ENCODE measurements at regions not wholly inside any gene's neighbourhood (a gene's known extent, or its start where the extent isn't known, plus 50 kb on each side); places are given as distances from the start of the nearest gene placed in this dataset.

DNA sequence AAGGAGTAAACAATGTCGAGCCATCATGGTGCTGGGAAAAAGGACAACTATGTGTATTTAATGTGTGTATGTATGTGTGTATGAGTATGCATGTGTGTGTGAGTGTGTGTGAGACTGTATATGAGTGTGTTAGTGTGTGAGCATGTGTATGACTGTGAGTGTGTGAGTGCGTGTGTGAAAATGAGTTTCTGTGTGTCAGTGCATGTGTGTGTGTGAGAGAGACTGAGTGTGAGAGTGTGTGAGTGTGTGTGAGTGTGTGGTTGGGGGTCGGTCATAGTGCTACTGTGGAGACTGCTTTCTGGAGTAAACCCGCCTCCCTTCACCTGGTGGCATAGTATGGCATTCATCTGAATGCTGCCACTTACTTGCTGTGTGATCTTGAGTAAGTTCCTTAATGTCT lies 567.4 kb downstream of the FGF9 start:
- no peak for DNase-seq (ENCODE audit: low spot score)
- no peak for TF ChIP-seq CTCF (IDR thresholded peaks at IDR 0.05; ENCODE audit: extremely low read depth, insufficient read depth, missing control alignments)
- in situ Hi-C loops (cut with MboI; ENCODE audit: low pct_unique_long_range_greater_than_20kb, low sequenced_read_pairs, unreplicated experiment) = no loop called here

GRCh38 chr13:22240716-22241115 lies 569.8 kb downstream of the FGF9 start:
- no peak for TF ChIP-seq CTCF (IDR thresholded peaks at IDR 0.05; ENCODE audit: extremely low read depth, insufficient read depth, missing control alignments)
- in situ Hi-C loops (cut with MboI; ENCODE audit: low pct_unique_long_range_greater_than_20kb, low sequenced_read_pairs, unreplicated experiment) = no loop called here
- no peak for DNase-seq (ENCODE audit: low spot score)

DNA sequence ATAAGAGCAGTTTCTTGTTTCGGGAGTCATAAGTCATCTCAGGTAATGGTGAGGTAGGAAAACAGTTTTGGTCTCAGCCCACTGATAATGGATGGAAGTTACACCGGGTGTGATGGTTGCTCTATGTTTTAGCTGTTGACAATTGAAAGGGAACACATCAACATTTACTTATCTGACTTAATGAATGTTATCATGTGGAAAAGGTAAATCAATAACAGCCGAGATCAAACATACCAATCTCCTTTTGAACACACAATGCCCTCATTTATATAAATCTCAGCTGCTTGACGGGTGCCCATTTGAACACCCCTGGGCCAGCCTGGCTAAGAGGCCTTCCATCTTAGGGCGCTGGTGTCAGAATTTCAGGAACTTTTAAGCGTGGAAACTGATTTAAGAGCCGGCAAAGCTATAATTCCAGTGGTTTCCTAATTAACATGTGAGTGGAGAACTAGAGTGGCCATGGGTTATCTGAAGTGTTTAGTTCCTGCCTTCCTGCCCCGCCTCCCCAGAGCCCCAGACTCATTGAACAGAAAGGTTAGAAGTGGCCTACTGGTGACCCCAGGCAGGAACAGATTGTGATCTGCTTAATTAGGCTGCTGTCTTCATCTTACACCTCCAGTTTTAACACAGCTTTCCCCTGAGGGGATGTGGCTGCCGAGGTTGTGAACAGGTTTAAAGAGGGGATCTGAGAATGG lies 572.7 kb downstream of the FGF9 start:
- in situ Hi-C loops (cut with MboI; ENCODE audit: low pct_unique_long_range_greater_than_20kb, low sequenced_read_pairs, unreplicated experiment) = no loop called here
- no peak for DNase-seq (ENCODE audit: low spot score)
- no peak for TF ChIP-seq CTCF (IDR thresholded peaks at IDR 0.05; ENCODE audit: extremely low read depth, insufficient read depth, missing control alignments)

GRCh38 chr13:22252281-22252830 lies 581.5 kb downstream of the FGF9 start:
- no peak for TF ChIP-seq CTCF (IDR thresholded peaks at IDR 0.05; ENCODE audit: extremely low read depth, insufficient read depth, missing control alignments)
- DNase-seq (ENCODE audit: low spot score) = no peak
- in situ Hi-C loops (cut with MboI; ENCODE audit: low pct_unique_long_range_greater_than_20kb, low sequenced_read_pairs, unreplicated experiment) = no loop called here

- in situ Hi-C loops (cut with MboI; ENCODE audit: low pct_unique_long_range_greater_than_20kb, low sequenced_read_pairs, unreplicated experiment) = no loop called here
- no peak for TF ChIP-seq CTCF (IDR thresholded peaks at IDR 0.05; ENCODE audit: extremely low read depth, insufficient read depth, missing control alignments)
- DNase-seq (ENCODE audit: low spot score) = no peak
Observed at GRCh38 chr13:22253107-22253506, 582.2 kb downstream of the FGF9 start.

- TF ChIP-seq CTCF (IDR thresholded peaks at IDR 0.05; ENCODE audit: extremely low read depth, insufficient read depth, missing control alignments) = peak; percentile 4
- DNase-seq (ENCODE audit: low spot score) = no peak
- in situ Hi-C loops (cut with MboI; ENCODE audit: low pct_unique_long_range_greater_than_20kb, low sequenced_read_pairs, unreplicated experiment) = no loop called here
Observed at GRCh38 chr13:22256111-22256639, 585.3 kb downstream of the FGF9 start.

Data from GM13977 (cell line).